ENCODE measurements at regions not wholly inside any gene's neighbourhood (a gene's known extent, or its start where the extent isn't known, plus 50 kb on each side); places are given as distances from the start of the nearest gene placed in this dataset.

GRCh38 chr3:23046536-23046935 lies 156.6 kb upstream of the UBE2E2 start:
- intact Hi-C loops (cut with micrococcal nuclease): no loop called here
- Mint-ChIP-seq H3K9me3 (ENCODE audit: unreplicated experiment) (peaks cover 33% of the 10 kb centered on the region), H3K4me3 (ENCODE audit: unreplicated experiment) (no peak overlapping the region), H3K4me1 (ENCODE audit: insufficient read depth, unreplicated experiment) (peaks cover 14% of the 10 kb centered on the region), H3K27ac (ENCODE audit: low read depth, unreplicated experiment) (no peak overlapping the region), H3K36me3 (ENCODE audit: insufficient read depth, unreplicated experiment) (no peaks in the 10 kb centered on the region), H3K27me3 (ENCODE audit: insufficient read depth, unreplicated experiment) (peaks cover 36% of the 10 kb centered on the region)
- ChIA-PET CTCF (interaction anchor here (0.6 kb wide), 1 partner anchor 1897 kb away, joined by 3 read pairs; no protein-coding TSS in a partner anchor), POLR2A (no interaction called here)
- no peak for DNase-seq (ENCODE audit: unreplicated experiment)
- TF ChIP-seq CTCF (IDR thresholded peaks at IDR 0.05; ENCODE audit: unreplicated experiment): no peak
- no TSS peak for BruUV-seq (replicated peaks)

GRCh38 chr3:23051240-23052140 lies 151.6 kb upstream of the UBE2E2 start:
- no peak overlapping the region for H3K27ac Mint-ChIP-seq (ENCODE audit: low read depth, unreplicated experiment)
- H3K4me3 Mint-ChIP-seq (ENCODE audit: unreplicated experiment): no peak overlapping the region
- CTCF ChIA-PET: no interaction called here
- DNase-seq (ENCODE audit: unreplicated experiment): no peak
- H3K27me3 Mint-ChIP-seq (ENCODE audit: insufficient read depth, unreplicated experiment): peaks cover 50% of the 10 kb centered on the region
- POLR2A ChIA-PET: no interaction called here
- no peak for TF ChIP-seq CTCF (IDR thresholded peaks at IDR 0.05; ENCODE audit: unreplicated experiment)
- peaks cover 12% of the 10 kb centered on the region for H3K4me1 Mint-ChIP-seq (ENCODE audit: insufficient read depth, unreplicated experiment)
- H3K36me3 Mint-ChIP-seq (ENCODE audit: insufficient read depth, unreplicated experiment): no peaks in the 10 kb centered on the region
- intact Hi-C loops (cut with micrococcal nuclease): no loop called here
- no TSS peak for BruUV-seq (replicated peaks)
- H3K9me3 Mint-ChIP-seq (ENCODE audit: unreplicated experiment): peaks cover 21% of the 10 kb centered on the region

GRCh38 chr3:23052208-23052607 lies 150.9 kb upstream of the UBE2E2 start:
- Mint-ChIP-seq H3K4me1 (ENCODE audit: insufficient read depth, unreplicated experiment) (peaks cover 12% of the 10 kb centered on the region), H3K36me3 (ENCODE audit: insufficient read depth, unreplicated experiment) (no peaks in the 10 kb centered on the region), H3K4me3 (ENCODE audit: unreplicated experiment) (no peak overlapping the region), H3K9me3 (ENCODE audit: unreplicated experiment) (peaks cover 13% of the 10 kb centered on the region), H3K27me3 (ENCODE audit: insufficient read depth, unreplicated experiment) (peaks cover 46% of the 10 kb centered on the region), H3K27ac (ENCODE audit: low read depth, unreplicated experiment) (no peak overlapping the region)
- ChIA-PET CTCF (no interaction called here), POLR2A (interaction anchor here (0.9 kb wide), 1 partner anchor 32 kb away, joined by 4 read pairs; no protein-coding TSS in a partner anchor)
- no TSS peak for BruUV-seq (replicated peaks)
- DNase-seq (ENCODE audit: unreplicated experiment): no peak
- intact Hi-C loops (cut with micrococcal nuclease): no loop called here
- no peak for TF ChIP-seq CTCF (IDR thresholded peaks at IDR 0.05; ENCODE audit: unreplicated experiment)

- DNase-seq (ENCODE audit: unreplicated experiment): peak; percentile 9
- intact Hi-C loops (cut with micrococcal nuclease): no loop called here
- peaks cover 9% of the 10 kb centered on the region for H3K9me3 Mint-ChIP-seq (ENCODE audit: unreplicated experiment)
Observed at GRCh38 chr3:23052620-23053019, 150.5 kb upstream of the UBE2E2 start.

More at GRCh38 chr3:23052620-23053019, 150.5 kb upstream of the UBE2E2 start:
- Mint-ChIP-seq H3K27me3 (ENCODE audit: insufficient read depth, unreplicated experiment) (peaks cover 44% of the 10 kb centered on the region), H3K4me3 (ENCODE audit: unreplicated experiment) (no peak overlapping the region), H3K4me1 (ENCODE audit: insufficient read depth, unreplicated experiment) (peaks cover 12% of the 10 kb centered on the region), H3K27ac (ENCODE audit: low read depth, unreplicated experiment) (no peak overlapping the region), H3K36me3 (ENCODE audit: insufficient read depth, unreplicated experiment) (no peaks in the 10 kb centered on the region)
- CTCF ChIA-PET: no interaction called here
- TF ChIP-seq CTCF (IDR thresholded peaks at IDR 0.05; ENCODE audit: unreplicated experiment): no peak
- POLR2A ChIA-PET: interaction anchor here (0.9 kb wide), 1 partner anchor 33 kb away, joined by 4 read pairs; no protein-coding TSS in a partner anchor
- no TSS peak for BruUV-seq (replicated peaks)

All from MCF 10A (cell line).